Colonic mucosa (tissue), 4 donors: ENCODE measurements at regions not wholly inside any gene's neighbourhood (a gene's known extent, or its start where the extent isn't known, plus 50 kb on each side); places are given as distances from the start of the nearest gene placed in this dataset.

Experiments
- DNase-seq: peaks from one replicate; pipeline ENCODE4 v3.0.0-alpha.2; 2020
- H3K27ac ChIP-seq: fragments of 200-600 bp; one replicate; pipeline ENCODE4 v1.8.0; 2021
- H3K27me3 ChIP-seq: fragments of 200-600 bp; one replicate; pipeline ENCODE4 v1.8.0; 2021
- H3K36me3 ChIP-seq: fragments of 200-600 bp; one replicate; pipeline ENCODE4 v1.8.0; 2021
- H3K4me1 ChIP-seq: fragments of 200-600 bp; one replicate; pipeline ENCODE4 v1.8.0; 2021; ENCODE audit warnings: mild to moderate bottlenecking
- H3K4me3 ChIP-seq: fragments of 200-600 bp; one replicate; pipeline ENCODE4 v1.8.0; 2021
- H3K9ac ChIP-seq, 2 donors: one replicate each; pipeline ENCODE4 v1.7.0; 2013; ENCODE audit warnings: control low read depth in 2 of 2, low read depth in 2 of 2, low read length in 2 of 2
- H3K9me3 ChIP-seq: fragments of 200-600 bp; one replicate; pipeline ENCODE4 v1.8.0; 2021
- intact Hi-C: fragments of 100-400 bp; cut with DNase I; formaldehyde crosslinking; loops from one replicate; pipeline ENCODE4 v1.14.1; 2022
- TF ChIP-seq, protein P1 (sequence below): fragments of 200-600 bp; IDR thresholded peaks from one replicate; pipeline ENCODE4 v1.8.0; 2022; ENCODE audit warnings: antibody characterized with exemption, mild to moderate bottlenecking
- donor health status: healthy.
- donor health status: DM: no; HTN: no; CAD: no.
- donor health status: DM: no; HTN: no; CAD: no.

GRCh38 chr20:40781327-40782042, 92.4 kb upstream of the MAFB start:
- H3K27ac ChIP-seq, result no peak overlapping the region
- TF ChIP-seq, protein P1, sequence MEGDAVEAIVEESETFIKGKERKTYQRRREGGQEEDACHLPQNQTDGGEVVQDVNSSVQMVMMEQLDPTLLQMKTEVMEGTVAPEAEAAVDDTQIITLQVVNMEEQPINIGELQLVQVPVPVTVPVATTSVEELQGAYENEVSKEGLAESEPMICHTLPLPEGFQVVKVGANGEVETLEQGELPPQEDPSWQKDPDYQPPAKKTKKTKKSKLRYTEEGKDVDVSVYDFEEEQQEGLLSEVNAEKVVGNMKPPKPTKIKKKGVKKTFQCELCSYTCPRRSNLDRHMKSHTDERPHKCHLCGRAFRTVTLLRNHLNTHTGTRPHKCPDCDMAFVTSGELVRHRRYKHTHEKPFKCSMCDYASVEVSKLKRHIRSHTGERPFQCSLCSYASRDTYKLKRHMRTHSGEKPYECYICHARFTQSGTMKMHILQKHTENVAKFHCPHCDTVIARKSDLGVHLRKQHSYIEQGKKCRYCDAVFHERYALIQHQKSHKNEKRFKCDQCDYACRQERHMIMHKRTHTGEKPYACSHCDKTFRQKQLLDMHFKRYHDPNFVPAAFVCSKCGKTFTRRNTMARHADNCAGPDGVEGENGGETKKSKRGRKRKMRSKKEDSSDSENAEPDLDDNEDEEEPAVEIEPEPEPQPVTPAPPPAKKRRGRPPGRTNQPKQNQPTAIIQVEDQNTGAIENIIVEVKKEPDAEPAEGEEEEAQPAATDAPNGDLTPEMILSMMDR, result no peak
- no peaks in the 10 kb centered on the region for H3K36me3 ChIP-seq
- no peak overlapping the region for H3K9ac ChIP-seq
- DNase-seq, result no peak
- intact Hi-C loops, result no loop called here
- no peaks in the 10 kb centered on the region for H3K27me3 ChIP-seq
- no peaks in the 10 kb centered on the region for H3K4me1 ChIP-seq
- H3K9me3 ChIP-seq, result no peaks in the 10 kb centered on the region
- H3K4me3 ChIP-seq, result no peak overlapping the region

- H3K4me1 ChIP-seq, result no peaks in the 10 kb centered on the region
- H3K9ac ChIP-seq, result no peak overlapping the region
- no peak overlapping the region for H3K27ac ChIP-seq
- no peaks in the 10 kb centered on the region for H3K36me3 ChIP-seq
- no peaks in the 10 kb centered on the region for H3K27me3 ChIP-seq
- no peak overlapping the region for H3K4me3 ChIP-seq
- no peaks in the 10 kb centered on the region for H3K9me3 ChIP-seq
- intact Hi-C loops, result no loop called here
- no peak for DNase-seq
- TF ChIP-seq, protein P1, result no peak
Measured at GRCh38 chr20:40782043-40782368, 93.0 kb upstream of the MAFB start.

DNA sequence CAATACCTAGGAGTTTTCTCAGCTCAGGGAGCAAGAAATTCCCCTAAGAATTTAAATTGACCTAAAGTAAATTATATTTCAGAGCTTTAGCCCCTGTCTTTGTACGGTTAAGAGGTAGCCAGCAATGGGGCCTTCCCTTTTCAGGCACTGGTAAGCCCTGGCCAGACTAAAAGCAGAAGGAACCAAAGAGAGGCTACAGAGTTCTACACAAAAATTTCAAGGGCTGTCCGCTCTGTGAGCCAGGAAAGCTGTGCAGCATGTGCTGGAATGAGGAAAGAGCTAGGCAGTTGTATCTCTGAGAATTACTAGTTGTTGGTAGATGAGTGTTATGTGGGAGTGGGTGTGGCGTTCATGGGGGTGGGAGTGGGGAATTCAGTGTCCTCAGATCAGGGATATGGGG, 96.3 kb upstream of the MAFB start:
- no peak overlapping the region for H3K27ac ChIP-seq

DNA sequence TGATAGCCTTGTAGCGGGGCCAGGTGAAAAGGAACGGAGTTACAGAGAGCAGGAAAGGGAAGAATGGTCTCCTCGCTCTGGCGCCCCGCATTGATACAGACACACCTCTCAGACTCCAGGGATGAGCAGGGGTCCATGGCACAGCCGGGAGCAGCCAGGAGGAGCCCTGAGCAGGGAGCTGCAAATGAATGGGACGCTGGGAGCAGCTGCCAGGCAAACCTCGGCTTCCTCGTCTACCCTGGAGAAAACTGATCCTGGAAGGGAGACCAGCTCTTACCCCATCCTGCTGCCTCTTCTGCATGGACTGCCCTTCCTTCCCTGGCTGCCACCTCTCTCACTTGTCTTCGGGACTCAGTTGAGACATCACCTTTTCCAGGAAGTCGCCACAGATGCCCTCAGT, 97.3 kb upstream of the MAFB start:
- H3K4me1 ChIP-seq, result no peaks in the 10 kb centered on the region
- no peaks in the 10 kb centered on the region for H3K27me3 ChIP-seq
- H3K9ac ChIP-seq, result no peak overlapping the region
- TF ChIP-seq, protein P1, result no peak
- H3K36me3 ChIP-seq, result no peaks in the 10 kb centered on the region
- intact Hi-C loops, result no loop called here
- no peak overlapping the region for H3K27ac ChIP-seq
- no peak overlapping the region for H3K4me3 ChIP-seq
- DNase-seq, result no peak
- H3K9me3 ChIP-seq, result no peaks in the 10 kb centered on the region

More for the DNA sequence above, 96.3 kb upstream of the MAFB start:
- Histone ChIP-seq H3K36me3 (no peaks in the 10 kb centered on the region), H3K9me3 (no peaks in the 10 kb centered on the region), H3K27me3 (no peaks in the 10 kb centered on the region), H3K9ac (no peak overlapping the region), H3K4me3 (no peak overlapping the region), H3K4me1 (no peaks in the 10 kb centered on the region)
- TF ChIP-seq, protein P1, result no peak
- DNase-seq, result no peak
- intact Hi-C loops, result no loop called here

- no peak overlapping the region for H3K4me3 ChIP-seq
- no peak for DNase-seq
- no peaks in the 10 kb centered on the region for H3K4me1 ChIP-seq
- no peaks in the 10 kb centered on the region for H3K27me3 ChIP-seq
- H3K27ac ChIP-seq, result no peak overlapping the region
- no peaks in the 10 kb centered on the region for H3K36me3 ChIP-seq
- no peaks in the 10 kb centered on the region for H3K9me3 ChIP-seq
- TF ChIP-seq, protein P1, result no peak
- intact Hi-C loops, result no loop called here
- H3K9ac ChIP-seq, result no peak overlapping the region
Measured at GRCh38 chr20:40787941-40788340, 98.9 kb upstream of the MAFB start.
